ENCODE measurements at regions not wholly inside any gene's neighbourhood (a gene's known extent, or its start where the extent isn't known, plus 50 kb on each side); places are given as distances from the start of the nearest gene placed in this dataset.

- no peak for DNase-seq (ENCODE audit: low read depth, low spot score)
- ChIA-PET POLR2A (no interaction called here), CTCF (no interaction called here)
- H3K9me3 ChIP-seq (ENCODE audit: control insufficient read depth, insufficient read depth, low read length) = no peaks in the 10 kb centered on the region
- no peak overlapping the region for H3K4me3 ChIP-seq (ENCODE audit: low read depth, low read length)
- no peaks in the 10 kb centered on the region for H3K27me3 ChIP-seq (ENCODE audit: control insufficient read depth, insufficient read depth, low read length)
- TF ChIP-seq CTCF (IDR thresholded peaks at IDR 0.05; ENCODE audit: low read depth, low read length) = no peak
- H3K27ac ChIP-seq (ENCODE audit: low read depth, low read length) = no peak overlapping the region
Observed at GRCh38 chr2:139737659-139738058, 957.5 kb upstream of the NXPH2 start.

- ChIA-PET POLR2A (no interaction called here), CTCF (interaction anchor here (0.5 kb wide), 1 partner anchor 883 kb away, joined by 3 read pairs; no protein-coding TSS in a partner anchor)
- TF ChIP-seq CTCF (IDR thresholded peaks at IDR 0.05; ENCODE audit: low read depth, low read length) = no peak
- Histone ChIP-seq H3K27me3 (ENCODE audit: control insufficient read depth, insufficient read depth, low read length) (no peaks in the 10 kb centered on the region), H3K4me3 (ENCODE audit: low read depth, low read length) (no peak overlapping the region), H3K27ac (ENCODE audit: low read depth, low read length) (no peak overlapping the region), H3K9me3 (ENCODE audit: control insufficient read depth, insufficient read depth, low read length) (peaks cover 4% of the 10 kb centered on the region; the same call in 1 of the 2 replicates)
- no peak for DNase-seq (ENCODE audit: low read depth, low spot score)
Observed at GRCh38 chr2:139730197-139730596, 950.0 kb upstream of the NXPH2 start.

GRCh38 chr2:139721411-139721995 is 941.3 kb upstream of the NXPH2 start:
- Histone ChIP-seq H3K27me3 (ENCODE audit: control insufficient read depth, insufficient read depth, low read length) (no peaks in the 10 kb centered on the region), H3K27ac (ENCODE audit: low read depth, low read length) (no peak overlapping the region), H3K4me3 (ENCODE audit: low read depth, low read length) (no peak overlapping the region), H3K9me3 (ENCODE audit: control insufficient read depth, insufficient read depth, low read length) (peaks cover 13% of the 10 kb centered on the region)
- no peak for TF ChIP-seq CTCF (IDR thresholded peaks at IDR 0.05; ENCODE audit: low read depth, low read length)
- ChIA-PET POLR2A (no interaction called here), CTCF (no interaction called here)
- DNase-seq (ENCODE audit: low read depth, low spot score) = no peak

GRCh38 chr2:139720056-139720455 is 939.9 kb upstream of the NXPH2 start:
- H3K9me3 ChIP-seq (ENCODE audit: control insufficient read depth, insufficient read depth, low read length) = peaks cover 13% of the 10 kb centered on the region
- POLR2A ChIA-PET = no interaction called here
- H3K27ac ChIP-seq (ENCODE audit: low read depth, low read length) = no peak overlapping the region
- TF ChIP-seq CTCF (IDR thresholded peaks at IDR 0.05; ENCODE audit: low read depth, low read length) = no peak
- H3K27me3 ChIP-seq (ENCODE audit: control insufficient read depth, insufficient read depth, low read length) = no peaks in the 10 kb centered on the region
- no peak for DNase-seq (ENCODE audit: low read depth, low spot score)
- no peak overlapping the region for H3K4me3 ChIP-seq (ENCODE audit: low read depth, low read length)
- CTCF ChIA-PET = no interaction called here

- TF ChIP-seq CTCF (IDR thresholded peaks at IDR 0.05; ENCODE audit: low read depth, low read length) = no peak
- ChIA-PET CTCF (no interaction called here), POLR2A (no interaction called here)
- DNase-seq (ENCODE audit: low read depth, low spot score) = no peak
- no peak overlapping the region for H3K27ac ChIP-seq (ENCODE audit: low read depth, low read length)
- H3K27me3 ChIP-seq (ENCODE audit: control insufficient read depth, insufficient read depth, low read length) = no peaks in the 10 kb centered on the region
- no peak overlapping the region for H3K4me3 ChIP-seq (ENCODE audit: low read depth, low read length)
- peaks cover 9% of the 10 kb centered on the region; the same call in 1 of the 2 replicates for H3K9me3 ChIP-seq (ENCODE audit: control insufficient read depth, insufficient read depth, low read length)
Observed at GRCh38 chr2:139704606-139705005, 924.4 kb upstream of the NXPH2 start.
